MM.1S (cell line): ENCODE measurements at regions not wholly inside any gene's neighbourhood (a gene's known extent, or its start where the extent isn't known, plus 50 kb on each side); places are given as distances from the start of the nearest gene placed in this dataset.

ENCODE experiments used
- CTCF ChIP-seq: fragments of 300-600 bp; sonication (generic); IDR thresholded peaks from 2 replicates; pipeline ENCODE4 v1.5.1; 2016; ENCODE audit warnings: antibody characterized with exemption, low read length, mixed read lengths
- EZH2 ChIP-seq: fragments of 300-600 bp; sonication (generic); optimal IDR thresholded peaks from 2 replicates; pipeline ENCODE3; 2017; ENCODE audit warnings: low read depth, mild to moderate bottlenecking, antibody characterized with exemption, low read length, mixed read lengths

GRCh38 chr16:85491798-85492294, 121.3 kb upstream of the GSE1 start:
- no peak for TF ChIP-seq CTCF
- TF ChIP-seq EZH2 = no peak
